SK-N-MC (cell line): ENCODE measurements at regions not wholly inside any gene's neighbourhood (a gene's known extent, or its start where the extent isn't known, plus 50 kb on each side); places are given as distances from the start of the nearest gene placed in this dataset.

Experiments
- DNase-seq: peaks from one replicate; pipeline ENCODE4 v3.0.0-alpha.2; 2011; ENCODE audit warnings: low read depth, low spot score
- H3K27ac ChIP-seq: fragments of 200-600 bp; sonication (generic); 2 replicates; pipeline ENCODE4 v1.5.1; 2016; ENCODE audit warnings: mixed run types
- H3K36me3 ChIP-seq: fragments of 200-600 bp; sonication (generic); 2 replicates; pipeline ENCODE4 v1.6.1; 2017; ENCODE audit warnings: antibody characterized with exemption, low read length, mixed read lengths; ENCODE audit not compliant: insufficient read depth
- H3K4me3 ChIP-seq: fragments of 200-600 bp; sonication (generic); 2 replicates; pipeline ENCODE4 v1.5.1; 2016
- H3K9ac ChIP-seq: fragments of 200-600 bp; sonication (generic); 2 replicates; pipeline ENCODE4 v1.8.0; 2017; ENCODE audit warnings: mixed run types, mixed read lengths; ENCODE audit not compliant: insufficient read length
- H3K9me3 ChIP-seq: fragments of 200-600 bp; sonication (generic); 2 replicates; pipeline ENCODE4 v1.6.1; 2017; ENCODE audit warnings: low read depth, mild to moderate bottlenecking, antibody characterized with exemption, low read length, moderate library complexity, mixed read lengths
- EZH2 ChIP-seq: fragments of 200-600 bp; sonication (generic); IDR thresholded peaks from one replicate; pipeline ENCODE4 v1.6.1; 2017; ENCODE audit warnings: antibody characterized with exemption
- FOXP2 ChIP-seq: optimal IDR thresholded peaks from 2 replicates; pipeline ENCODE3; 2011; ENCODE audit warnings: mild to moderate bottlenecking, moderate library complexity; ENCODE audit not compliant: insufficient read depth; ENCODE audit errors: extremely low read length, control extremely low read depth
- POLR2AphosphoS5 ChIP-seq: IDR thresholded peaks from 2 replicates; pipeline ENCODE4 v1.6.1; 2012; ENCODE audit warnings: mild to moderate bottlenecking, low read depth, low read length, borderline replicate concordance

GRCh38 chr2:220502539-220502938, 875.1 kb downstream of the SLC4A3 start:
- H3K9ac ChIP-seq = no peak overlapping the region
- no peak for TF ChIP-seq EZH2
- TF ChIP-seq POLR2AphosphoS5 = no peak
- no peak for TF ChIP-seq FOXP2
- no peak overlapping the region for H3K27ac ChIP-seq
- no peaks in the 10 kb centered on the region for H3K36me3 ChIP-seq
- H3K4me3 ChIP-seq = no peak overlapping the region
- DNase-seq = no peak
- H3K9me3 ChIP-seq = no peaks in the 10 kb centered on the region

GRCh38 chr2:220503431-220503830, 876.0 kb downstream of the SLC4A3 start:
- no peak overlapping the region for H3K4me3 ChIP-seq
- no peak for DNase-seq
- no peak overlapping the region for H3K9ac ChIP-seq
- H3K36me3 ChIP-seq = no peaks in the 10 kb centered on the region
- no peak for TF ChIP-seq EZH2
- no peak for TF ChIP-seq FOXP2
- no peak for TF ChIP-seq POLR2AphosphoS5
- H3K27ac ChIP-seq = no peak overlapping the region
- H3K9me3 ChIP-seq = no peaks in the 10 kb centered on the region

- no peaks in the 10 kb centered on the region for H3K36me3 ChIP-seq
- TF ChIP-seq POLR2AphosphoS5 (no peak), EZH2 (no peak), FOXP2 (no peak)
- no peak overlapping the region for H3K9ac ChIP-seq
- H3K9me3 ChIP-seq = no peaks in the 10 kb centered on the region
- no peak for DNase-seq
- no peak overlapping the region for H3K27ac ChIP-seq
- H3K4me3 ChIP-seq = no peak overlapping the region
These were observed 877.6 kb downstream of the SLC4A3 start for GRCh38 chr2:220504938-220505503.

GRCh38 chr2:220506466-220506865, 879.0 kb downstream of the SLC4A3 start:
- H3K27ac ChIP-seq = no peak overlapping the region
- DNase-seq = no peak
- H3K4me3 ChIP-seq = no peak overlapping the region
- H3K9ac ChIP-seq = no peak overlapping the region
- no peaks in the 10 kb centered on the region for H3K9me3 ChIP-seq
- TF ChIP-seq POLR2AphosphoS5 (no peak), FOXP2 (no peak), EZH2 (no peak)
- no peaks in the 10 kb centered on the region for H3K36me3 ChIP-seq

GRCh38 chr2:220509096-220509757, 881.8 kb downstream of the SLC4A3 start:
- Histone ChIP-seq H3K9me3 (no peaks in the 10 kb centered on the region), H3K9ac (no peak overlapping the region), H3K4me3 (no peak overlapping the region), H3K36me3 (no peaks in the 10 kb centered on the region), H3K27ac (no peak overlapping the region)
- TF ChIP-seq FOXP2 (no peak), POLR2AphosphoS5 (no peak), EZH2 (no peak)
- DNase-seq = no peak

GRCh38 chr2:220509966-220510365, 882.5 kb downstream of the SLC4A3 start:
- Histone ChIP-seq H3K27ac (no peak overlapping the region), H3K4me3 (no peak overlapping the region), H3K9ac (no peak overlapping the region)

GRCh38 chr2:220510668-220511067, 883.2 kb downstream of the SLC4A3 start:
- TF ChIP-seq FOXP2 (no peak), POLR2AphosphoS5 (no peak)
- H3K9me3 ChIP-seq = no peaks in the 10 kb centered on the region
- no peak overlapping the region for H3K4me3 ChIP-seq
- no peak for DNase-seq
- no peak overlapping the region for H3K27ac ChIP-seq
- H3K9ac ChIP-seq = no peak overlapping the region
- no peaks in the 10 kb centered on the region for H3K36me3 ChIP-seq

More at GRCh38 chr2:220509966-220510365, 882.5 kb downstream of the SLC4A3 start:
- no peaks in the 10 kb centered on the region for H3K9me3 ChIP-seq
- DNase-seq = no peak
- H3K36me3 ChIP-seq = no peaks in the 10 kb centered on the region
- no peak for TF ChIP-seq FOXP2
- no peak for TF ChIP-seq POLR2AphosphoS5
- no peak for TF ChIP-seq EZH2

- no peaks in the 10 kb centered on the region for H3K9me3 ChIP-seq
- no peaks in the 10 kb centered on the region for H3K36me3 ChIP-seq
- no peak for DNase-seq
- H3K4me3 ChIP-seq = no peak overlapping the region
- H3K27ac ChIP-seq = no peak overlapping the region
- H3K9ac ChIP-seq = no peak overlapping the region
- TF ChIP-seq FOXP2 = no peak
These were observed 885.0 kb downstream of the SLC4A3 start for GRCh38 chr2:220512419-220512818.

GRCh38 chr2:220513573-220514288, 886.3 kb downstream of the SLC4A3 start:
- H3K9me3 ChIP-seq = no peaks in the 10 kb centered on the region
- no peak for TF ChIP-seq POLR2AphosphoS5
- no peak for TF ChIP-seq EZH2
- TF ChIP-seq FOXP2 = no peak
- no peak overlapping the region for H3K4me3 ChIP-seq
- H3K9ac ChIP-seq = no peak overlapping the region
- no peak overlapping the region for H3K27ac ChIP-seq
- H3K36me3 ChIP-seq = no peaks in the 10 kb centered on the region
- DNase-seq = no peak
